ENCODE measurements at regions not wholly inside any gene's neighbourhood (a gene's known extent, or its start where the extent isn't known, plus 50 kb on each side); places are given as distances from the start of the nearest gene placed in this dataset.

- no peak for DNase-seq (ENCODE audit: low read depth)
Measured at GRCh38 chr20:60244373-60245146, 286.3 kb downstream of the CDH26 start.

- DNase-seq (ENCODE audit: low read depth) = no peak
Measured at GRCh38 chr20:60246751-60247150, 288.5 kb downstream of the CDH26 start.

- peak; percentile 83 for DNase-seq (ENCODE audit: low read depth)
Measured at GRCh38 chr20:60249436-60249835, 291.2 kb downstream of the CDH26 start.

GRCh38 chr20:60250251-60250650 is 292.0 kb downstream of the CDH26 start:
- no peak for DNase-seq (ENCODE audit: low read depth)

DNA sequence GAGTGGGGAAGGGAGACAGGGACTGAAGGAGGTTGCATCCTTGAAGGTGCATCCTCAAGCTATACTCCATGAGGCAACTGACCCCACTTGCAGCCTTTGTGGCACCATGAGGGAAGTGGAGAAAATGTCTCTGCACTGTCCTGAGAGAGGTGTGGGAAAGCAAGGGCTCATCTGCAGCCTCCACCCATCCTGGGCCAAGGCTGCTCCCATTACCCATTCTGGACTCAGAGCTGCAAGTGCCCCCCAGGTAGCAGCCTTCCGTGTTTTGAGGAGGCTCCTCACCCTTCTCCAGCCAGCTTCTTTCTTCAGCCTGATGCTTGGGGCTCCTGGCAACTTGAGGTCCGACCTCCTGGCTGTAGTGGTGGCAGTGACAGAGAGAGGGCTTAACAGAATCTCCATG is 294.6 kb downstream of the CDH26 start:
- no peak for DNase-seq (ENCODE audit: low read depth)

- DNase-seq (ENCODE audit: low read depth) = no peak
Measured at GRCh38 chr20:60253471-60253870, 295.2 kb downstream of the CDH26 start.

- DNase-seq (ENCODE audit: low read depth) = peak; percentile 37
Measured at GRCh38 chr20:60254901-60255411, 296.7 kb downstream of the CDH26 start.

- DNase-seq (ENCODE audit: low read depth) = no peak
Measured at GRCh38 chr20:60255415-60255814, 297.2 kb downstream of the CDH26 start.

DNA sequence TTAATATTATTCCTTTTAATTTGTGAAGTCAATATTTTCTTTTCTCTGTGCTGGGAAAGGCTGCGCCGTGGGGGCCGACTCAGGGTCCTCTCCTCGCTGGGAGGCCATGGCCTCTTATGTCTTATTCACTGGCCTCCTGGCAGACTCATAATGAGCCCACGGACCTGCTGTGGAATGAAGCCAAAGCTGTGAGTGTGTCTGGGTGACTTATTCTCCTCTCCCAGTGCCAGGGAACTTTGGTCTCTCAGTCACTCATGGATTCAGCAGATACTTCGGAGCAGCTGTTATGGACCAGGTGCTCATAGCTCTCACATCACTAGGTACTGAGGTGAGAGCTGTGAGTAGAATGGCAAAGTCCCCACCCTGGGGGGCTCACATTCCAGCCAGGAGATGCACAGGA is 297.6 kb downstream of the CDH26 start:
- DNase-seq (ENCODE audit: low read depth) = no peak

DNA sequence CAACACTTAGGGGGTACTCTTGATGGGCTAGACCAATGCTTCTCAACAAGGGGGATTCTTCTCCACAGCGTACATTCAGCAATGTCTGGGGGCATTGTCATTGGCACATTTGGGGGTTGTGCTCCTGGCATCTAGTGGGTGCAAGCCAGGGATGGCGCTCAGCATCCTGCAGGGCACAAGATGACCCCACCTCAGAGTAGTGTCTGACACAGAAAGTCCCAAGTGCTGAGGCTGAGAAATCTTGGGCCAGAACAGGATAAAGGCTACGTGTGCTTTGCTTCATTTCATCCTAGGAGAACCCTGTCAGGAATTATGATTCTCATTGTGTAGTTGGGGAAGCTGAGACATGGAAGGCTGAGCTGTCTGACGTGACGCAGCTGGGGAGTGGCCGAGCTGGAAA is 298.6 kb downstream of the CDH26 start:
- DNase-seq (ENCODE audit: low read depth) = no peak

GRCh38 chr20:60257671-60258070 is 299.4 kb downstream of the CDH26 start:
- DNase-seq (ENCODE audit: low read depth) = no peak

DNA sequence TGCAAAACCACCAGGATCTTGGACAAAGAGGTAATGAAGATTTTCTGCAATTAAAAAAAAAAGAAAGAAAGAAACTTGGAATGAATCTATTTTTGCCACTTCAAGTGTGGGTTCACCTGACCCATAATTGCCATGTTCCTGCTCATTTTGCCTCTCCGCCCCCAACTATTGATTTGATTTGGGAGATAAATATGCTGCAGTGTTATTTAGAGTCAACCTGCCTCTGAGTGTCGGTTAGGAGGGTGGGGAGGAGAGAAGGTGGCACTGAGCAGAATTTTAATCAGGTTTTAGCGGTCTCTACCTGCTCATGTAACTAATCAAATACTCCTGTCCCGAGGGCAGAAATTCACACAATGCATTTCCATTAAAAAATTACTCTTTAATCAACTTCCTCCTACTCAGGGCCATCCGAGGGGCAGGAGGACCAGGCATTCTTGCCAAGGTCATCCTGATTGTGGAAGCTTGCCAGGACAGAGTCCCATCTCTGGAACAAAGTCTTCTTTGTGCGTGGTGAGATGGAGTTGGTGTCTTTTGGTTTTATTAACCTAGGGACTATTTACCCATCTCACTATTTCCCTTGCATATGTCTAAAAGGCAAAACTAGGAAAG is 300.1 kb downstream of the CDH26 start:
- DNase-seq (ENCODE audit: low read depth) = no peak

DNA sequence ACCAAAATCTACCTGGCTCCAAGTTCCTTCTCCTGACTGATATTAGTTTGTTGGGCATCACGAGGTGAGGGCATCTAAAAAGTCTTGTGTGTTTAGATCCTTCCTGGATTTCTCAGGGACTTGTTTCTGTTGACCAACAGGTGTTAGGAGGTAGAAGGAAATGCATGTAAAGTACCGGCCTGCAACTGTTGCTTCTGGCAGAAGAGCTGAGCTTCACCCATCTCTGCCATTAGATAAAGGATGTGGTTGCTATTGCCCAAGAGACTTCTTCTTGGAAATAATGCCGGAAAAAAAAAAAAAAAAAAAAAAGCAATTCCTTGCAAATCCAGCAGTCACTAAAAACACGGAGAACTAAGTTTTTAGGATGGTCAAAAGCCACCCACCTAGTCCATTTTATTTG is 303.1 kb downstream of the CDH26 start:
- no peak for DNase-seq (ENCODE audit: low read depth)

GRCh38 chr20:60262967-60263603 is 304.9 kb downstream of the CDH26 start:
- DNase-seq (ENCODE audit: low read depth) = no peak

GRCh38 chr20:60263725-60264709 is 305.8 kb downstream of the CDH26 start:
- no peak for DNase-seq (ENCODE audit: low read depth)

DNA sequence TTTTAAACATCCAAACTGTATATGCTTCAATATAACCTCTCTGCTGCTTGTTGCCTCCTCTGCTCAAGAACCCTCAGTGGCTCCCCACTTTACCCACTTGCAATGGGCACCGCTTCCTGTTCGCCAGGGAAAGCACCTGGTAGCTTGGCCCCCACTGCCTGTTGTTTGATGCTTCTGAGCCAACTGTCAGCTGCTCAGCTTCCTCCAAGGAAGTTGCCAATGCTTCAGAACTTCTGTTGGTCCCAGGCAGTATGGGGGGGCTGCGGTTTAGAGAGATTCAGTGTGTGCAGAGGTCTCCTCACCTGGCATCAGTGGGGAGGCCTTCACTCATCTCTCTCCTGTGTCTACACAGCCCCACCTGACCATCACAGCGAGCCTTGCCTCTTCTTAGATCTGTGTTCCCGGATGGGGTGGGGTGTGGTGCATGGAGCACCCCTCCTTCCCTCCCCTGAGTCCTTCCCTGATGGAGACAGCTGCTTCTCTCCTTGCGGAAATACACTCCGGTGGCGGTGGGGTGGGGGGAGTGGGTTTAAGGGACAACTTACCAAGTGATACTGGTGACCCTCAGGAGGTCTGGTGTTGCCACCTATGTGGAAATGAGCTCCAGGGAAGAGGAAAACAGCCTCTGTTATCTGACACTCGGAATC is 308.1 kb downstream of the CDH26 start:
- no peak for DNase-seq (ENCODE audit: low read depth)

GRCh38 chr20:60268491-60268890 is 310.3 kb downstream of the CDH26 start:
- DNase-seq (ENCODE audit: low read depth) = no peak

- DNase-seq (ENCODE audit: low read depth) = no peak
Measured at GRCh38 chr20:60269573-60270162, 311.4 kb downstream of the CDH26 start.

DNA sequence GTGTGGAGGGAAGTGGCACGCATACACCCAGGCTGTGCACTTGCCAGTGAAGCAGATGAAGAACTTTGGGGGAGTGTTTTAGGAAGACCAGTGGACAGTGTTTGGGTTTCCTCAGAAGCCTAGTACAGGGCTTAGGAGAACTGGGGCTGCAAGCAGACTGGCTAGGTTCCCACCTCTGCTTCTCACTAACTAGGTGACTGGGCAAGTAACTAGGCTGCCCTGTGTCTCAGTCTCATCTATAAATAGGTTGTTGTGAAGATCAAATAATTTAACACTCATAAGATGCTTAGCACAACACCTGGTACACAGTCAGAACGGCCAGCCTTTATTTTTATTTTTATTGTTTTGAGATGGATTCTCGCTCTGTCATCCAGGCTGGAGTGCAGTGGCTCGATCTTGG is 312.1 kb downstream of the CDH26 start:
- no peak for DNase-seq (ENCODE audit: low read depth)

DNA sequence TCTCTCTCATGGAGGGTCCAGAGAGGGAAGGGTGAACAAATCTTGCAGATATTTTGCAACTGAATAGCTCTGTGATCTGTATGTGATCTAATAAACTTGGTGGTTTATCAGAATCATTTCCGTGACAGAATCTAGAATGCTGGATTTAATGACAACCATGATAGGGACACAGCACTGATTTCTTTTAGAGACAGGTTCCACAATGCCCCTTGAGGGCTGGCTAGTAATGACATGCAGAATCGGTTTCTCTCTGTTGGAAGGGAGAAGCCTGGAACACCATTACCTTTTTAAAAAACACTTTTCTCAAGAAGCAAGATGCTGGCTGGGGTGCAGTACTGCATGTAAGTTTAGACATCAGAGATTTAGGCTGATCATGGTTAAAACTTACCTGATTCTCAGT is 313.4 kb downstream of the CDH26 start:
- DNase-seq (ENCODE audit: low read depth) = no peak

- no peak for DNase-seq (ENCODE audit: low read depth)
Measured at GRCh38 chr20:60272790-60273189, 314.6 kb downstream of the CDH26 start.
